Natural killer cell (primary cell): ENCODE measurements at regions not wholly inside any gene's neighbourhood (a gene's known extent, or its start where the extent isn't known, plus 50 kb on each side); places are given as distances from the start of the nearest gene placed in this dataset.

Source experiments
- ATAC-seq, 3 donors: fragments of 150-1000 bp in 2 of 3; fragments of 200-7000 bp in 1 of 3; cut with Tn5 transposase; 1 replicate in 1 of 3; 2 replicates in 2 of 3; pipeline ENCODE4 v1.10.0; 2021; ENCODE audit warnings: mild to moderate bottlenecking in 2 of 3, moderate library complexity in 2 of 3
- DNase-seq, 2 donors: peaks; one replicate each; pipeline versions ENCODE4 v3.0.0 to v3.0.0-alpha.2; 2013 to 2021; ENCODE audit warnings: mixed read lengths in 1 of 2
- H3K27ac ChIP-seq: one replicate; pipeline ENCODE4 v1.5.1; 2013; ENCODE audit warnings: mild to moderate bottlenecking, low read length
- H3K27me3 ChIP-seq: one replicate; pipeline ENCODE4 v1.6.1; 2013; ENCODE audit warnings: low read length; ENCODE audit not compliant: control insufficient read depth, insufficient read depth
- H3K36me3 ChIP-seq: one replicate; pipeline ENCODE4 v1.6.1; 2013; ENCODE audit warnings: low read length; ENCODE audit not compliant: control insufficient read depth, insufficient read depth
- H3K4me1 ChIP-seq: one replicate; pipeline ENCODE4 v1.6.1; 2013; ENCODE audit warnings: low read length; ENCODE audit not compliant: control insufficient read depth, insufficient read depth
- H3K4me3 ChIP-seq: one replicate; pipeline ENCODE4 v1.5.1; 2013; ENCODE audit warnings: low read length
- H3K9me3 ChIP-seq: one replicate; pipeline ENCODE4 v1.6.1; 2013; ENCODE audit warnings: low read length; ENCODE audit not compliant: control insufficient read depth, insufficient read depth
- H3K27ac Mint-ChIP-seq, 2 donors: one replicate each; pipeline ENCODE4 v1.8.0; 2022; ENCODE audit warnings: mild to moderate bottlenecking in 2 of 2, mixed read lengths in 2 of 2, moderate library complexity in 1 of 2
- H3K27me3 Mint-ChIP-seq, 2 donors: one replicate each; pipeline ENCODE4 v1.8.0; 2022; ENCODE audit warnings: low read depth in 2 of 2, mixed read lengths in 2 of 2
- H3K36me3 Mint-ChIP-seq: one replicate; pipeline ENCODE4 v1.8.0; 2022; ENCODE audit warnings: mixed read lengths
- H3K4me1 Mint-ChIP-seq, 2 donors: one replicate each; pipeline ENCODE4 v1.8.0; 2022; ENCODE audit warnings: mixed read lengths in 2 of 2
- H3K4me3 Mint-ChIP-seq: one replicate; pipeline ENCODE4 v1.8.0; 2022; ENCODE audit warnings: mild to moderate bottlenecking, moderate library complexity, mixed read lengths
- H3K9me3 Mint-ChIP-seq, 2 donors: one replicate each; pipeline ENCODE4 v1.8.0; 2022; ENCODE audit warnings: mixed read lengths in 2 of 2
- CTCF ChIP-seq: fragments of 200-600 bp; IDR thresholded peaks from one replicate; pipeline ENCODE4 v1.8.0; 2022; ENCODE audit warnings: antibody characterized with exemption
- WGBS: methylation state at CpG from one replicate; pipeline ENCODE4 v1.1.7; 2013; ENCODE audit warnings: missing lambda C conversion rate; ENCODE audit not compliant: insufficient coverage; 5-methylcytosine and 5-hydroxymethylcytosine counted together
- intact Hi-C: fragments of 100-400 bp; cut with micrococcal nuclease; formaldehyde crosslinking; loops from one replicate; pipeline ENCODE4 v1.14.2; 2022

GRCh38 chr13:111482806-111483620 lies 162.6 kb downstream of the TEX29 start:
- no peaks in the 10 kb centered on the region for H3K27me3 ChIP-seq
- peaks cover 5% of the 10 kb centered on the region for H3K9me3 ChIP-seq
- H3K36me3 Mint-ChIP-seq = no peaks in the 10 kb centered on the region
- no peak overlapping the region for H3K27ac Mint-ChIP-seq
- no peak for TF ChIP-seq CTCF
- intact Hi-C loops = no loop called here
- H3K36me3 ChIP-seq = no peaks in the 10 kb centered on the region
- H3K27ac ChIP-seq = no peak overlapping the region
- ATAC-seq (no peak), DNase-seq (no peak)
- H3K27me3 Mint-ChIP-seq = peaks cover 0 to 6% of the 10 kb centered on the region in 2 donors
- 90% methylated on average over 18 of the region's 18 CpGs for WGBS
- no peaks in the 10 kb centered on the region for H3K4me1 Mint-ChIP-seq
- no peak overlapping the region for H3K4me3 ChIP-seq
- no peaks in the 10 kb centered on the region for H3K4me1 ChIP-seq
- H3K9me3 Mint-ChIP-seq = peaks cover 0 to 3% of the 10 kb centered on the region in 2 donors
- H3K4me3 Mint-ChIP-seq = no peak overlapping the region

DNA sequence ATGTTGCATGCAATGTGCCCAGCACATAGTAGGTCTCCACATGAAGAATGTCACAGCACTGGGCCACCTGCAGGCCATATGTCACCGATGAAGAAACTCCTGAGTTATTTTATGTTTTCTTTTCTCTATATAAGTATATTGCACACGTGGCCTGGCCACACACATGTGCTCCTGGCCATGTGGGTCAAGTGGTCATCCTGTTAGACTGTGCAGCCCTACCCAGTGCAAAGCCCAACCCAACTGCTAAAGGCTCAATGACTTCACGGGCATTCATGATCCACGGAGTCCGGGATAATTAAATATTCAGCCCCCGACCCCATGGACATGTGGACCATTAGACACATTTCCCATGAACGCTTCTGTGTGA lies 163.2 kb downstream of the TEX29 start:
- Histone ChIP-seq H3K4me1 (no peaks in the 10 kb centered on the region), H3K4me3 (no peak overlapping the region), H3K9me3 (peaks cover 5% of the 10 kb centered on the region), H3K36me3 (no peaks in the 10 kb centered on the region), H3K27ac (no peak overlapping the region), H3K27me3 (no peaks in the 10 kb centered on the region)
- H3K4me3 Mint-ChIP-seq = no peak overlapping the region
- peaks cover 0 to 3% of the 10 kb centered on the region in 2 donors for H3K9me3 Mint-ChIP-seq
- TF ChIP-seq CTCF = no peak
- H3K27me3 Mint-ChIP-seq = peaks cover 0 to 6% of the 10 kb centered on the region in 2 donors
- no peaks in the 10 kb centered on the region for H3K4me1 Mint-ChIP-seq
- ATAC-seq (no peak), DNase-seq (no peak)
- 89% methylated on average over 7 of the region's 7 CpGs for WGBS
- H3K27ac Mint-ChIP-seq = no peak overlapping the region
- intact Hi-C loops = no loop called here
- no peaks in the 10 kb centered on the region for H3K36me3 Mint-ChIP-seq

- intact Hi-C loops = no loop called here
- no peaks in the 10 kb centered on the region for H3K36me3 Mint-ChIP-seq
- WGBS = 81% methylated on average over 22 of the region's 22 CpGs
These were observed 163.9 kb downstream of the TEX29 start for GRCh38 chr13:111484141-111484925.

More at GRCh38 chr13:111484141-111484925, 163.9 kb downstream of the TEX29 start:
- H3K9me3 Mint-ChIP-seq = peaks cover 0 to 3% of the 10 kb centered on the region in 2 donors
- H3K4me1 Mint-ChIP-seq = no peaks in the 10 kb centered on the region
- H3K4me3 Mint-ChIP-seq = no peak overlapping the region
- ATAC-seq = no peak
- Histone ChIP-seq H3K4me3 (no peak overlapping the region), H3K4me1 (no peaks in the 10 kb centered on the region), H3K27me3 (no peaks in the 10 kb centered on the region), H3K27ac (no peak overlapping the region), H3K9me3 (peaks cover 5% of the 10 kb centered on the region), H3K36me3 (no peaks in the 10 kb centered on the region)
- TF ChIP-seq CTCF = no peak
- H3K27ac Mint-ChIP-seq = no peak overlapping the region
- no peak for DNase-seq
- H3K27me3 Mint-ChIP-seq = peaks cover 0 to 6% of the 10 kb centered on the region in 2 donors
